COLO829 (cell line): ENCODE measurements at regions not wholly inside any gene's neighbourhood (a gene's known extent, or its start where the extent isn't known, plus 50 kb on each side); places are given as distances from the start of the nearest gene placed in this dataset.
"Not testable (repeated sequence)": the region's sequence is repeated elsewhere in the genome, so short reads cannot be mapped to it uniquely, and the experiment has no call there.

Experiments
- DNase-seq: peaks from one replicate; pipeline ENCODE4 v3.0.0; 2012; ENCODE audit warnings: low spot score

DNA sequence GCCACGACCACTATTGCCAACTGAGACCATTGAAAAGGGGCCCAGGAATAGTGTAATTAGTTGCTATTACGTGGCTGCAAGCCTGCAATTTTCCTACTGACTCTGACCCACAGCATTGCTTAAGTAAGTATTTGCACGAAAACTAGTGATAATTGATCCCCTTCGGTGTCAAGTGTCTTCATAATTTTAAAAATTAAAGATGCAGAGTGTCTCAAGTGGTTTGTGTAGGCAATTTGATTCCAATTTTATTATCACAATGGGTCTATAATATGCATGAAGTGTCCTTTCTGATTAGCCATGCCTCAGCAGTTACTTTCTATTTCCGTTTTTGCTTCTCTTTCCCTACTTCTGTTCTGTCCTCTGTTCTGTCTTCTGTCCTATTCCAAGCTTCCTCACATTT is 259.2 kb downstream of the C3orf38 start:
- DNase-seq: no peak

- no peak for DNase-seq
Measured at GRCh38 chr3:88410259-88410658, 260.5 kb downstream of the C3orf38 start.

- DNase-seq: no peak
Measured at GRCh38 chr3:88412346-88412745, 262.6 kb downstream of the C3orf38 start.

DNA sequence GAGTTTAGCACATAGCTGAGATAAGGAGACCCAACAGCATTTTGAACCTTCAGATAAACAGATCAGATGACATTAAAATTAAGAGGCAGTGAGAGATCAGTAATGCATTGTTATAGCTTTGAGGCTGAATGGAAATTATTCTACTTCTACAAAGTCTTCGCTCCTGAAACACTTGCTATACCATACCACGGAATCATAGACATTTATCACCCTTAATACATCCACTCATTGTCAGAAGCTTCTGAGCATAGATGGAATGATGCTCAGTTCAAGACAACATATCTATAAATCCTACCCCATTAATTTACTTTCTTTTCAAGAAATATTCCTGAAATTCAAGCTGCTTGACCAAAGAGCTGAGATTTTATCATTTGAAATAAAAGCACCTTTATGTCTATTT is 266.7 kb downstream of the C3orf38 start:
- DNase-seq: no peak

GRCh38 chr3:88418219-88418618 is 268.5 kb downstream of the C3orf38 start:
- DNase-seq: no peak

DNA sequence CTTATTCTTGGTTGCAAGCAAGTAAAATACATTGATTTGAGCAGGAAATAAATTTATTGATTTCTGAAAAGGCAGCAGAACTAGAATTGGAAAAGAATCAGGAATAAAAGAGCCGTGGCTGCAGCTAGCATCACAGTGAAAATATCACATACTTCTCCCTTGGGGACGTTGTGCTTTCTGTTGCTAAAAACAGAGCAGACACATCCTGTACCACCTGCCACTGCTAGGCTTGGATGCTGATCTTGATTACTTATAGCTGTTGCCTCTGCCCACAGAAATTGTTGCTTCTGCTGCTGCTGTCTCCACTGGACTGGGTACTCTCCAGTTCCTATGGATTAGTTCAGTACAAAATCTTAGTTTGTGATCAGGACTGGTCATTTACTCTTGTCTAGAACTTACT is 283.8 kb downstream of the C3orf38 start:
- DNase-seq: no peak

DNA sequence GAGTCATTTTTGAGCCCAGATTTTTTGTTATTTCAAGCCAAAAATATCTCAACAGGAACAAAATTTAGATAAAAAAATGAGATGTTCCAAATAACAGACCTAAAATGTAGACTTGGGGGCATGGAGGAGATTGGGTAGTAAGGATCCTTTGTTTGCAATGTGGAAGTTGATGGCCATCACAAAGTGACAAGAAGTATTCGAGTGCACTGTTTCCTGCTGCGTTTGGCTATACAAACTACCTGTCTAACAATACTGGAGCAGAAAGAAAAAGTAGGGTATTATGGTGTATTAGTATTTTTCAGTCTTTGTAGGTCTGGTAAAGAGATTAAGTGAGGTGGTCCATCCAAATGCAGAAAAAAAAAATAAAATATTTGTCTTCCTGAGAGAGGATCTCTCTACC is 284.2 kb downstream of the C3orf38 start:
- no peak for DNase-seq

GRCh38 chr3:88440701-88441100 is 290.9 kb downstream of the C3orf38 start:
- no peak for DNase-seq

- DNase-seq: no peak
Measured at GRCh38 chr3:88443066-88443465, 293.3 kb downstream of the C3orf38 start.

GRCh38 chr3:88444251-88444650 is 294.5 kb downstream of the C3orf38 start:
- no peak for DNase-seq

DNA sequence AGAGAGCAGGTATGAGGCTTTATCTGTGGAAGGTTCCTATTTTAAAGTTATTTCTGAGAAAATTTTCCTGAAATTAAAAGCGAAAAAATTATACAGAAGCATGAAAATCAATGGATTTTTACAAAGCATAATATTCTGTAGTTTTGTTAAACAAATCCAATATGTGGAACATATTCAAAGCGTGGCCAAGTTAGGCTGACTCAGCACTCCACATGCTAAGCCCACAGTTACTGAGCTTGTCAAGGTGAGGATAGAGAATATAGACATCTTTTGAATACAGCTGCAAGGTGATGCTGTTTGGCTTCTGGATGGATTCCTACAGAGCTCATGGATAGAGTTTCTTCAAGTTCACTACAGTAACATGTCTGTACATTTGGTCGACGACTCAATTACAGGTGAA is 302.5 kb downstream of the C3orf38 start:
- DNase-seq: no peak

DNA sequence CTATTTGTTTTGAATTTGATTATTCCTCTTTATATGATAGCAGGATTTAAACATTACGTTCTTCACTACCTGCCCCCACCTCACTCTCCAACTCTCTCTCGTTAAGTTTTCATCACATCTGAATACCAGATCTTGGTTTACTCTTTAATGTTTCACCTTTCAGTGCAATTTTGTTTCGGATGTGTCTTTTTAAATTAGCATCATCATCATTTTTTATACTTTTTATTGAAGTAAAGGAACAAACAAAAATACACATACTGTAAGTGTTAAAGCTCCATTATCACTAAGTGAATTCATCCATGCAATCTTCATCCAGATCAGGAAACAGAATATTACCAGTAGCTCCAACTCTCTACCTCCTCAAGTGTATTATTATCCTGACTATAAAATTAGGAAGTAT is 310.6 kb downstream of the C3orf38 start:
- no peak for DNase-seq

DNA sequence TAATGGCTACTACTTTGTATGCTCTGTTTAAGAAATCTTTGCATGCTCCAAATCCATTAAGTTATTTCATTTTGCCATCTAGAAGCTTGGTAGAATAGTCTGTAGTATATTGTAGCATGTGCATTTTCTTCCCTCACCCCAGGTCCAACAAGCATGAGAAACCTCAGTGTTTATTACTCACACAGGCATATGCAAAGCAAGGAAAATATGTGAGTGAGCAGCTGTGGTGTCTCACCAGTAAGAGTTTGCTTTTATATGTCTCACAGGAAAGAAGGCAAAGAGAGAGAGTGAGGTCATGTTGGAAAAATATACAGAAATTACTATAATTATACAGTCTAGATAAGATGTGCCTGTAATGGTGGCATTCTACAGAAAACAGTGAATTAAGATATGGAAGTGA is 312.5 kb downstream of the C3orf38 start:
- DNase-seq: no peak

DNA sequence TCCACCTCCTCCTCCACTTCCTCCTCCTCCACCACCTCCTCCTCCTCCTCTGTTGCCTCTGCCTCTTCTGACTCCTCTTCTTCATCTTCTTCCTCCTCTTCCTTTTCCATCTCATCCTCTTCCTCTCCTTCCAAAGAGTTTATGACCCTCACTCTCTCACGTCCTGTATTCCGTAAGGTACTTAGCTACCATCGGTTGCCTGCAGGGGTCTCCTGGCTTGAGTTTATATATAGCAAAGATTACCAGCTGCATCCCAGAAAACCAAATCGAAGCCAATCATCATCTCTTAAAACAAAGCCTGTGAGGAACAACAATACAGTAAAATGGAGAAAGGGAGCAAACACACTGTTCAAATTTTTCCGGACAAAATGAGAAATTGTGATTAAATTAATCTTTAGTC is 317.4 kb downstream of the C3orf38 start:
- DNase-seq: no peak

- DNase-seq: no peak
Measured at GRCh38 chr3:88469216-88469615, 319.5 kb downstream of the C3orf38 start.

GRCh38 chr3:88478460-88478859 is 328.7 kb downstream of the C3orf38 start:
- no peak for DNase-seq

DNA sequence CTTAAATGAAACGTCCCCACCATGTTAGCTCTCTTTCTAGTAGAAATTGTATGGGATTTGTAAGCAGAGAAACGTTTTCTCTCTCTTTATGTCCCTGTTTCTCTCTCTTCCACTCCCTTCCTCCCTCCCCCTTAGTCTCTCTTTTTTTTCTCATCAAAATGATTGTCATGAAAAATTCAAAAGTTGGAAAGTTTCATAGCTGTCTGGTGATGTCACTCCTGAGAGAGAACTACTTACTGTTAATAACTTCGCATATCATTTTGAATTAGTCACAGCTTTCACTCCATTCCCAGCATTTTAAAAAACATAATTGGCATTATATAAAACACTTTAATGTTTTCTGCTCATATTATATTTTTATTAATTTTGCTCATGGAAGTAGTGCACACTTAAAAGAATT is 331.1 kb downstream of the C3orf38 start:
- DNase-seq: no peak

- no peak for DNase-seq
Measured at GRCh38 chr3:88485001-88485400, 335.2 kb downstream of the C3orf38 start.

DNA sequence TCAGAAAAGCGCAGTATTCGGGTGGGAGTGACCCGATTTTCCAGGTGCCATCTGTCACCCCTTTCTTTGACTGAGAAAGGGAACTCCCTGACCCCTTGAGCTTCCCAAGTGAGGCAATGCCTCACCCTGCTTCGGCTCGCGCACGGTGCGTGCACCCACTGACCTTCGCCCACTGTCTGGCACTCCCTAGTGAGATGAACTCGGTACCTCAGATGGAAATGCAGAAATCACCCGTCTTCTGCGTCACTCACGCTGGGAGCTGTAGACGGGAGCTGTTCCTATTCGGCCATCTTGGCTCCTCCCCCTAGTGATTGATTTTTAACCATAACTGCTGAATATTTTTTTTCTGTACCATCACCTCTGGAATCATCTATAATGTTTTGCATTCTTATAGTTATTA is 359.1 kb downstream of the C3orf38 start:
- DNase-seq: not testable (repeated sequence)

GRCh38 chr3:88509582-88509981 is 359.8 kb downstream of the C3orf38 start:
- DNase-seq: no peak

GRCh38 chr3:88528494-88528893 is 378.7 kb downstream of the C3orf38 start:
- DNase-seq: no peak

DNA sequence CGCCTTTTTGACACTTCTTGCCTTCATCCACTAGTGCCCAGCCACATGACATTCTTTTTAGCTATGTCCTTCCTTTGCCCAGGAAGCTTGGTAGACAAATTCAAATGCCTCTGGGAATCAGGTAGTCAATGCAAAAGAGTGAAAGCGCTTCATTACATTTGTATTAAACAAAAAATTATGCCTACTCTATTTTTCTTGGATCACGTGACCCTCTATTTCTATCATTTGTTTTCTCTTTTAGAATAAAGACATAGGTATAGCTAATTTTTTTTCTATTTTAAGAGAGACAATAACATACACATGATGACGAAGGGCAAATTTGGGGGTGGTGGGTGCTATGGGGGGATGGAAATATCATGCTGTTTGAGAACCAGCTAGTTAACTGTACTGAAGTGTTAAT is 384.8 kb downstream of the C3orf38 start:
- no peak for DNase-seq

- DNase-seq: no peak
Measured at GRCh38 chr3:88535563-88535962, 385.8 kb downstream of the C3orf38 start.

DNA sequence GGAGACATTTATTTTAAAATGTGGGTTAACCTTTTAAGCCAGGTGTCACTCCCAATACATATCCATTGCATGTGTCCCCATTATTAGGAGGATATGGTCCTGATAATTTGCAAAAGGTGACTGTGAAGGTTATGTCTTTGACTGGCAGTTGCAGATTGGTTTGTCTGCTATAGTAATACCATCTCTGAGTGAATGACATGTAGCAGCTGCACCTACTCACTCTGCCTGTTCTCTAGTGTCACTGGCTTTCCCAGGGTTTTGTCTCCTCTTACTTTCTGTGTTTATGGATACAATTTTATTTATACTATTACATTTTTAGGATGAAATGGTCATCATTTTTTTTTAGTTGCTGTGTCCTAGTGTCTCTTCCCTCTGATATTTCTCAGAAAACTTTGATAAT is 393.2 kb downstream of the C3orf38 start:
- no peak for DNase-seq

- DNase-seq: no peak
Measured at GRCh38 chr3:88572450-88572849, 422.7 kb downstream of the C3orf38 start.
